VCaP (cell line): ENCODE measurements at regions not wholly inside any gene's neighbourhood (a gene's known extent, or its start where the extent isn't known, plus 50 kb on each side); places are given as distances from the start of the nearest gene placed in this dataset.

Experiments used
- H3K27ac ChIP-seq: fragments of 450-650 bp; 2 replicates; pipeline ENCODE4 v1.5.1; 2017
- TF ChIP-seq, protein P1 (sequence below): fragments of 450-650 bp; conservative IDR thresholded peaks from 2 replicates; pipeline ENCODE4 v1.5.1; 2017; ENCODE audit warnings: mild to moderate bottlenecking, moderate library complexity

DNA sequence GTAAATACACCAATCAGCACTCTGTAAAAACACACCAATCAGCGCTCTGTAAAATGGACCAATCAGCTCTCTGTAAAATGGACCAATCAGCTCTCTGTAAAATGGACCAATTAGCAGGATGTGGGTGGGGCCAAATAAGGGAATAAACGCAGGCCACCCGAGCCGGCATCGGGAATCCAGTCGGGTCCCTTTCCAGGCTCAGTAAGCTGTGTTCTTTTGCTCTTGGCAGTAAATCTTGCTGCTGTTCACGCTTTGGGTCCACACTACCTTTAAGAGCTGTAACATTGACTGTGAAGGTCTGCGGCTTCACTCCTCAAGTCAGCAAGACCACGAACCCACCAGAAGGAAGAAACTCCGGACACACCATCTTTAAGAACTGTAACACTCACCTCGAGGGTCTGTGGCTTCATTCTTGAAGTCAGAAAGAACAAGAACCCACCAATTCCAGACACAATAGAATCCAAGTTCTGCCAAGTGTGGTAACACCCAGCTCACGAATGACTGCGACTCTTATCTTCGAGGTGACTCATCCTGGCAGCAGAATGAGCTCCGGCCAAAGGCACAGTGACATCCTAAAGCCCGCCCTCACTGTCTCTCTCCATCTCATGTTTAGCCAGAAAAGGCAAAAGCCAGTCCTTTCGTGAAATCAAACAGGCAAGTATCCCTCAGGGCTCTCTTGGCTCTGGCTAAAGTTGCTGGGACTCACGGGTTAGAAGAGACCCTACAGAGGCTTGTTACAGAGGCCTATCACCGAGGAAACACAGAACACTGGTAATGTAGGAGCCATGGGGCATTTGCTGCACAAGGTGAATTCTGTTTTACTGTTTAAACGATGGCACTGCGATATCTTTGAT lies 155.2 kb downstream of the FAM43A start:
- H3K27ac ChIP-seq, result no peak overlapping the region
- TF ChIP-seq, protein P1, sequence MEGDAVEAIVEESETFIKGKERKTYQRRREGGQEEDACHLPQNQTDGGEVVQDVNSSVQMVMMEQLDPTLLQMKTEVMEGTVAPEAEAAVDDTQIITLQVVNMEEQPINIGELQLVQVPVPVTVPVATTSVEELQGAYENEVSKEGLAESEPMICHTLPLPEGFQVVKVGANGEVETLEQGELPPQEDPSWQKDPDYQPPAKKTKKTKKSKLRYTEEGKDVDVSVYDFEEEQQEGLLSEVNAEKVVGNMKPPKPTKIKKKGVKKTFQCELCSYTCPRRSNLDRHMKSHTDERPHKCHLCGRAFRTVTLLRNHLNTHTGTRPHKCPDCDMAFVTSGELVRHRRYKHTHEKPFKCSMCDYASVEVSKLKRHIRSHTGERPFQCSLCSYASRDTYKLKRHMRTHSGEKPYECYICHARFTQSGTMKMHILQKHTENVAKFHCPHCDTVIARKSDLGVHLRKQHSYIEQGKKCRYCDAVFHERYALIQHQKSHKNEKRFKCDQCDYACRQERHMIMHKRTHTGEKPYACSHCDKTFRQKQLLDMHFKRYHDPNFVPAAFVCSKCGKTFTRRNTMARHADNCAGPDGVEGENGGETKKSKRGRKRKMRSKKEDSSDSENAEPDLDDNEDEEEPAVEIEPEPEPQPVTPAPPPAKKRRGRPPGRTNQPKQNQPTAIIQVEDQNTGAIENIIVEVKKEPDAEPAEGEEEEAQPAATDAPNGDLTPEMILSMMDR, result no peak

DNA sequence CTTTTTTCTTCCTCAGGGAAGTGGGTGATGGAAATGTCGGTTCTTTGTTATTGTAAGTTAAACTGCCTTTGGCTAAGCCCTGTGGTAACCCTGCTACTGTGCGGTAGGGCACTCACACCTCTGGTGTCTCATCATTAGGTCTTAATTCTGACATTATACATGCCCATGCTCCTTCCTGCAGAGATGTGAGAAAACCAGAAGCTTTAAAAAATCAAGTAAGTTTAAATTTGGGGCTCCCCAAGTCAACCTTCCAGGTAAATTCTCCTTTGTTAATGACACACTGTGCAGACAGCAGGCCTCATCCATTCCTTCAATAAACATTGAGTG lies 155.8 kb downstream of the FAM43A start:
- no peak overlapping the region for H3K27ac ChIP-seq
- TF ChIP-seq, protein P1, result no peak

DNA sequence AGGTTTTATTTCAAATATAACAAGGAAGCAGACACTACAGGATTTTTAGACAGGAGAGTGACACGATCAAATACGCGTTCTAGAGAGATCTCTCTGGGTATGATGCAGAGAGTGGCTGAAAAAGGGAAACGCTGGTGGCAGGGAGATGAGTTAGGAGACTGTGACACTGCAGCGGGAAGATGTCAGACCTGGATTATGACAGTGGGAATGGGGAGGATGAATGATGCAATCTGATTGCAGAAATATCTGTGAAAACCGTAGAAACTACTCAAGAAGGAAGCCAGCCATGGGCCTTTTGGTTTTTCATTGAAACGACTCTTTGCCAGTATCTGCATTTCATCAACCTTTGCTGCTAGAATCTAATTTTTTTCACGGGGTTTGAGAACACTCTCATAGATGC lies 157.9 kb downstream of the FAM43A start:
- H3K27ac ChIP-seq, result no peak overlapping the region
- TF ChIP-seq, protein P1, result no peak

DNA sequence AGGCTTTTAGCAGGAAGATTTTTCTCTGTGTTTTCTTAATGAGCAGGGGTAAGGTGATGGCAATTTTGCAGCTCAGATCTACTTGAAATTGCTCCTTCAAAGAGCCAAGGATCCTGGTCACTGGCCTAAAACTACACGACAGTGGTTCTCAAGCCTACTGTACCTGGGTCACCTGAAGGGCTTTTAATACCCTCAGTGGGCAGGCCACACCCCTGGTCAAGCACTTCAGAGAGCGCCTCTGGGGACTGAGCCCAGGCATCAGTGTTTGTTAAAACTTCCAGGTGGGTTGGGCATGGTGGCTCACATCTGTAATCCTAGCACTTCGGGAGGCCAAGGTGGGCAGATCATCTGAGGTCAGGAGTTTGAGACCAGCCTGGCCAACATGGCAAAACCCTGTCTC lies 158.4 kb downstream of the FAM43A start:
- H3K27ac ChIP-seq, result no peak overlapping the region
- TF ChIP-seq, protein P1, result no peak

DNA sequence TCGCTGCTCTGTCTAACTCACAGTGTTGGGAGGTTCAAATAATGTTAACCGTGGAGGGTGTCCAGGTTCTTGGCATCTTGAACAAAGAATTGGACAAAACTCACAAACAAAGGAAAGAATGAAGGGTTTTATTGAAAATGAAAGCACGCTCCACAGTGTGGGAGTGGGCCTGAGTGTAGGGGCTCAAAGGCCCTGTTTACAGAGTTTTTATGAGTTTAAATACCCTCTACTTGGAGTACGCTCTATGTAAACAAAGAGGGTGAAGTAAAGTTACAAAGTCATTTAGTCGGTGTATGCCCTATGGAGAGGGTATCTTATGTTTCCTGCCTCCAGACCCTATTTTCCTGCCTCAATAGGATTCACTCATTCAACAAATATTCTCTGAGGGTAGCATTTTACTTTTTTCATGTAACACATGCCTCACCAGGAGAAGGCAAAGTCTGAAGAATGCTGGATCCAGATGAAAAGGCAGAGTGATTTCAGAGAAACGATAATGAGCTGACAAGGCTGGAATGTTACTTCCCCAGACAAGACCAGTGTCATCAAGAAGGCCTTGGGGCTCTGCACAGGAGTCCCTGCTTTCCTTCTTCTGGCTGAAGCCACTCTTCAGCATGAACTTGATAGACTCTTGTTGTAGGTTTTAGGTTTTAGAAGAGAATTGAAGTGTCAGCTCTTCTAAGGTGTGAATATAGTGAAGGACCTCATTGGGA lies 163.6 kb downstream of the FAM43A start:
- TF ChIP-seq, protein P1, result no peak
- no peak overlapping the region for H3K27ac ChIP-seq

DNA sequence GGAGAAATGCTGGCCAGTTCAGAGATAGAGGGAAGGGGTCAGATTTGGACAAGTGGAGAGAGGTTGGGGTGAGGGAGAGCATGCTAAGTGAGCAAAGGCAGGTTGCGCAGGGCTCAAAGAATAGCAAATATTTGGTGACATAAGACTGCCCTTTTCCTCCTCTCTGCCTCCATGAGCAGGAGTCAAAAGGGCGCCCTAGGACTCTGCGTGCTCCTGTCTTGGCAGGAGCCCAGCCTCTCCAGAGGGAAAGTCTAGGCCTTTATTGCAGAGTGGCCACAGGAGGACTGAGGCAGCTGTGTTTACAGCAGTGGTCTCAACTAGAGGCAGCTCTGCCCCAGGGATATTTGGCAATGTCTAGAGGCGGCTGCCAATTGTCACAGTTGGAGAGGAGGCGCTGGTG lies 165.6 kb downstream of the FAM43A start:
- TF ChIP-seq, protein P1, result no peak
- H3K27ac ChIP-seq, result peak overlapping the region; percentile 92; the same call in 1 of the 2 replicates

DNA sequence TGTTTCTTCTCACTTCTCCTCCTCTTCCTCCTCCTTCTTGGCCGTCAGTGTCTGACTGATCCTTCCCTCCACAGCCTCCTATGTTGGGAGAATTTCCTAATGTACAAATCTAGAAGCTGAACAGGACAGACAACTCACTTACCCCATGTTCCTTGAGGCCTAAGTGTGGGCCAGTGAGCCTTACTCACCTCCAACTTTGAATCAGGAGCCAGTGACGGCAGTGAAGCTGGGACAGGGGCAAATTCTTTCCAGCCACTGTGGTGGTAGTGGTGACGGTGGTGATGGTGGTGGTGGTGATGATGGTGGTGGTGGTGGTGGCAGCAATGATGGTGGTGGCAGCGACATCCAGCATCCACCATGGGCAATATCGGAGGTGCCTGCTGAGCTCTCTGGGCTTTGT lies 166.3 kb downstream of the FAM43A start:
- H3K27ac ChIP-seq, result peak overlapping the region; percentile 92
- TF ChIP-seq, protein P1, result no peak
